Activated CD4-positive, alpha-beta T cell treated with anti-CD3 and anti-CD28 coated beads for 1 hour (primary cell): ENCODE measurements at regions not wholly inside any gene's neighbourhood (a gene's known extent, or its start where the extent isn't known, plus 50 kb on each side); places are given as distances from the start of the nearest gene placed in this dataset.

ENCODE experiments used
- DNase-seq: peaks from one replicate; pipeline ENCODE4 v3.0.0-alpha.2; 2020

GRCh38 chr7:121810831-121811672 is 61.9 kb upstream of the PTPRZ1 start:
- no peak for DNase-seq

GRCh38 chr7:121807078-121807477 is 65.9 kb upstream of the PTPRZ1 start:
- no peak for DNase-seq

GRCh38 chr7:121803039-121803438 is 69.9 kb upstream of the PTPRZ1 start:
- DNase-seq, result no peak

- DNase-seq, result no peak
These were observed 71.9 kb upstream of the PTPRZ1 start for GRCh38 chr7:121800916-121801675.

- DNase-seq, result no peak
These were observed 74.1 kb upstream of the PTPRZ1 start for GRCh38 chr7:121798896-121799295.

GRCh38 chr7:121798453-121798840 is 74.5 kb upstream of the PTPRZ1 start:
- no peak for DNase-seq

- DNase-seq, result no peak
These were observed 75.1 kb upstream of the PTPRZ1 start for GRCh38 chr7:121797657-121798452.

GRCh38 chr7:121796936-121797656 is 75.9 kb upstream of the PTPRZ1 start:
- no peak for DNase-seq

- DNase-seq, result no peak
These were observed 76.6 kb upstream of the PTPRZ1 start for GRCh38 chr7:121796381-121796780.

GRCh38 chr7:121795736-121796135 is 77.2 kb upstream of the PTPRZ1 start:
- no peak for DNase-seq

GRCh38 chr7:121793716-121794115 is 79.2 kb upstream of the PTPRZ1 start:
- no peak for DNase-seq

GRCh38 chr7:121777672-121778071 is 95.3 kb upstream of the PTPRZ1 start:
- DNase-seq, result no peak

GRCh38 chr7:121774563-121774962 is 98.4 kb upstream of the PTPRZ1 start:
- no peak for DNase-seq

GRCh38 chr7:121766676-121767075 is 106.3 kb upstream of the PTPRZ1 start:
- DNase-seq, result no peak

GRCh38 chr7:121761399-121761798 is 111.6 kb upstream of the PTPRZ1 start:
- no peak for DNase-seq

- no peak for DNase-seq
These were observed 117.0 kb upstream of the PTPRZ1 start for GRCh38 chr7:121755818-121756552.

- no peak for DNase-seq
These were observed 117.7 kb upstream of the PTPRZ1 start for GRCh38 chr7:121755286-121755685.

- DNase-seq, result no peak
These were observed 119.0 kb upstream of the PTPRZ1 start for GRCh38 chr7:121753944-121754343.

- no peak for DNase-seq
These were observed 120.3 kb upstream of the PTPRZ1 start for GRCh38 chr7:121752706-121753105.

- no peak for DNase-seq
These were observed 124.4 kb upstream of the PTPRZ1 start for GRCh38 chr7:121748546-121748945.

GRCh38 chr7:121745856-121746255 is 127.1 kb upstream of the PTPRZ1 start:
- no peak for DNase-seq

- DNase-seq, result no peak
These were observed 128.1 kb upstream of the PTPRZ1 start for GRCh38 chr7:121744877-121745276.
